ENCODE measurements at regions not wholly inside any gene's neighbourhood (a gene's known extent, or its start where the extent isn't known, plus 50 kb on each side); places are given as distances from the start of the nearest gene placed in this dataset.

DNA sequence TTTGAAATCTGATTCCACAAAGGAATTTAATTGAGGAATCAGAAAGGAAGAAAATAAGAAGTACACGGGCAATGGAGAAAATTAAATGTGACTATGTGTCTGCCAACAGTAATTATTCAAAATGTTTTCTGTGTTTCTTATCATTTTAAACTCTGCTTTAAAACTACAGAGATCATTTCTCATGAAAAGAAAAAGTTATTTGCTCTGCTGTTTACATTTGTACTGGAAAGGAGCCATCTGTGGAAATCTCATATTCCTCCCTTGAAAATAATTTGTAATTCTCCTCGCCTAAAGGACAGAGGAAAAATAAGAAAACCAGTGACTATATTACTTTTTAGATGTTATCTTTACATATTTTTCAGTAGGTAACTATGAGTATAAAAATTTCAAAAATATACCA is 181.9 kb upstream of the MEIS1 start:
- TF ChIP-seq, protein P1, sequence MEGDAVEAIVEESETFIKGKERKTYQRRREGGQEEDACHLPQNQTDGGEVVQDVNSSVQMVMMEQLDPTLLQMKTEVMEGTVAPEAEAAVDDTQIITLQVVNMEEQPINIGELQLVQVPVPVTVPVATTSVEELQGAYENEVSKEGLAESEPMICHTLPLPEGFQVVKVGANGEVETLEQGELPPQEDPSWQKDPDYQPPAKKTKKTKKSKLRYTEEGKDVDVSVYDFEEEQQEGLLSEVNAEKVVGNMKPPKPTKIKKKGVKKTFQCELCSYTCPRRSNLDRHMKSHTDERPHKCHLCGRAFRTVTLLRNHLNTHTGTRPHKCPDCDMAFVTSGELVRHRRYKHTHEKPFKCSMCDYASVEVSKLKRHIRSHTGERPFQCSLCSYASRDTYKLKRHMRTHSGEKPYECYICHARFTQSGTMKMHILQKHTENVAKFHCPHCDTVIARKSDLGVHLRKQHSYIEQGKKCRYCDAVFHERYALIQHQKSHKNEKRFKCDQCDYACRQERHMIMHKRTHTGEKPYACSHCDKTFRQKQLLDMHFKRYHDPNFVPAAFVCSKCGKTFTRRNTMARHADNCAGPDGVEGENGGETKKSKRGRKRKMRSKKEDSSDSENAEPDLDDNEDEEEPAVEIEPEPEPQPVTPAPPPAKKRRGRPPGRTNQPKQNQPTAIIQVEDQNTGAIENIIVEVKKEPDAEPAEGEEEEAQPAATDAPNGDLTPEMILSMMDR (IDR thresholded peaks at IDR 0.05; ENCODE audit: low read depth, low read length): no peak
- TF ChIP-seq POLR2A (IDR thresholded peaks at IDR 0.05; ENCODE audit: extremely low read depth, insufficient read length) (no peak), MYC (IDR thresholded peaks at IDR 0.05; ENCODE audit: low read depth, low read length) (no peak)
- TF ChIP-seq, protein P2, sequence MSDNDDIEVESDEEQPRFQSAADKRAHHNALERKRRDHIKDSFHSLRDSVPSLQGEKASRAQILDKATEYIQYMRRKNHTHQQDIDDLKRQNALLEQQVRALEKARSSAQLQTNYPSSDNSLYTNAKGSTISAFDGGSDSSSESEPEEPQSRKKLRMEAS (IDR thresholded peaks at IDR 0.05; ENCODE audit: low read depth, low read length): no peak

All from NB4 (cell line).